CD4-positive, alpha-beta T cell (primary cell): ENCODE measurements at regions not wholly inside any gene's neighbourhood (a gene's known extent, or its start where the extent isn't known, plus 50 kb on each side); places are given as distances from the start of the nearest gene placed in this dataset.

Experiments
- ATAC-seq: fragments of 200-7000 bp; cut with Tn5 transposase; one replicate; pipeline ENCODE4 v1.10.0; 2022; ENCODE audit warnings: mild to moderate bottlenecking; ENCODE audit not compliant: poor library complexity
- CTCF ChIA-PET: fragments of 350-600 bp; sonication (Branson Sonifier 250); formaldehyde crosslinking; loops from one replicate; lab custom pipeline; 2021; ENCODE audit warnings: antibody characterized with exemption, inconsistent platforms; lab: Charles Lee
- POLR2A ChIA-PET: fragments of 350-600 bp; sonication (Branson Sonifier 250); formaldehyde crosslinking; loops from one replicate; lab custom pipeline; 2021; ENCODE audit warnings: antibody characterized with exemption, inconsistent platforms; lab: Charles Lee
- DNase-seq, 14 experiments: peaks; one replicate each; pipeline ENCODE4 v3.0.0-alpha.2; 2013 to 2020; ENCODE audit warnings: mixed read lengths in 2 of 14
- H3K27ac ChIP-seq, 2 donors: one replicate each; pipeline versions ENCODE4 v1.5.1 to v1.7.0; 2013; ENCODE audit warnings: low read length in 2 of 2, low read depth in 1 of 2, mild to moderate bottlenecking in 1 of 2
- H3K27me3 ChIP-seq, 2 experiments: 1 replicate in 1 of 2; 2 replicates in 1 of 2; pipeline versions ENCODE4 v1.6.1 to v1.7.0; 2013; ENCODE audit warnings: low read length in 2 of 2, control low read depth in 1 of 2, mild to moderate bottlenecking in 1 of 2, moderate library complexity in 1 of 2; ENCODE audit not compliant: insufficient read depth in 2 of 2, control insufficient read depth in 1 of 2
- H3K36me3 ChIP-seq: one replicate; pipeline ENCODE4 v1.6.1; 2013; ENCODE audit warnings: low read length, control low read depth; ENCODE audit not compliant: insufficient read depth
- H3K4me1 ChIP-seq: one replicate; pipeline ENCODE4 v1.6.1; 2013; ENCODE audit warnings: low read length, control low read depth; ENCODE audit not compliant: insufficient read depth
- H3K4me3 ChIP-seq: one replicate; pipeline ENCODE4 v1.5.1; 2013; ENCODE audit warnings: mild to moderate bottlenecking, low read length, moderate library complexity
- H3K9me3 ChIP-seq, 2 experiments: 1 replicate in 1 of 2; 2 replicates in 1 of 2; pipeline versions ENCODE4 v1.6.1 to v1.7.0; 2013; ENCODE audit warnings: low read length in 2 of 2, mild to moderate bottlenecking in 2 of 2, control low read depth in 1 of 2, moderate library complexity in 1 of 2; ENCODE audit not compliant: control insufficient read depth in 1 of 2, insufficient read depth in 1 of 2
- H3K27ac Mint-ChIP-seq: one replicate; pipeline ENCODE4 v1.8.0; 2020; ENCODE audit warnings: mixed read lengths
- H3K27me3 Mint-ChIP-seq: one replicate; pipeline ENCODE4 v1.8.0; 2021; ENCODE audit warnings: mixed read lengths
- H3K36me3 Mint-ChIP-seq: one replicate; pipeline ENCODE4 v1.8.0; 2021; ENCODE audit warnings: low read depth, mixed read lengths
- H3K4me1 Mint-ChIP-seq: one replicate; pipeline ENCODE4 v1.8.0; 2021; ENCODE audit warnings: low read depth, mixed read lengths
- H3K4me3 Mint-ChIP-seq: one replicate; pipeline ENCODE4 v1.8.0; 2020; ENCODE audit warnings: mild to moderate bottlenecking, mixed read lengths
- H3K9me3 Mint-ChIP-seq: one replicate; pipeline ENCODE4 v1.8.0; 2020; ENCODE audit warnings: mixed read lengths
- intact Hi-C, 2 experiments: fragments of 100-400 bp; cut with DNase I in 1 of 2; cut with micrococcal nuclease in 1 of 2; formaldehyde crosslinking; loops; one replicate each; pipeline versions ENCODE4 v1.15.1 to v1.9.0; 2023 to 2025; cut with DNase I, micrococcal nuclease
- TF ChIP-seq, protein P1 (sequence below): fragments of 200-600 bp; IDR thresholded peaks from one replicate; pipeline ENCODE4 v1.8.0; 2022; ENCODE audit warnings: antibody characterized with exemption, mild to moderate bottlenecking

DNA sequence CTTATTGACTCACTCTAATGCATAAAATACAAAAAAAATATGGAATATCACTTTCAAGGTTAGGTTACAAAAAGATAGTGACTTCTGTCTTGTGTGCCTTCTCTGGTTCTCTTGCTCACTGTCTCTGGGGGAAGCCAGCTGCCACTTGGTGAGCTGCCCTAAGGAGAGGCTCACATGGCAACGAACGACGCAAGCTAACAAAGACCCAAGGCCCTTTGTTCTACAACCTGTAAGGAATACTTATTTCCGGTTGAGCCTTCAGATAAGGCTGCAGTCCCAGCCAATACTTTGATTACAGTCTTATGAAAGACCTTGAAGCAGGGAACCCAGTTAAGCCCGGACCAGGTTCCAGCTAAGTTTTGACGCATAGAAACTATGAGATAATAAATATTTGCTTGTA, 242.4 kb upstream of the TBX3 start:
- no peaks in the 10 kb centered on the region for H3K36me3 Mint-ChIP-seq
- ChIA-PET POLR2A (no interaction called here), CTCF (no interaction called here)
- H3K9me3 Mint-ChIP-seq = peaks cover 11% of the 10 kb centered on the region
- Histone ChIP-seq H3K36me3 (no peaks in the 10 kb centered on the region), H3K27me3 (no peaks in the 10 kb centered on the region), H3K9me3 (peaks cover 0 to 9% of the 10 kb centered on the region in 2 experiments), H3K4me3 (no peak overlapping the region), H3K4me1 (no peaks in the 10 kb centered on the region), H3K27ac (no peak overlapping the region)
- TF ChIP-seq, protein P1, sequence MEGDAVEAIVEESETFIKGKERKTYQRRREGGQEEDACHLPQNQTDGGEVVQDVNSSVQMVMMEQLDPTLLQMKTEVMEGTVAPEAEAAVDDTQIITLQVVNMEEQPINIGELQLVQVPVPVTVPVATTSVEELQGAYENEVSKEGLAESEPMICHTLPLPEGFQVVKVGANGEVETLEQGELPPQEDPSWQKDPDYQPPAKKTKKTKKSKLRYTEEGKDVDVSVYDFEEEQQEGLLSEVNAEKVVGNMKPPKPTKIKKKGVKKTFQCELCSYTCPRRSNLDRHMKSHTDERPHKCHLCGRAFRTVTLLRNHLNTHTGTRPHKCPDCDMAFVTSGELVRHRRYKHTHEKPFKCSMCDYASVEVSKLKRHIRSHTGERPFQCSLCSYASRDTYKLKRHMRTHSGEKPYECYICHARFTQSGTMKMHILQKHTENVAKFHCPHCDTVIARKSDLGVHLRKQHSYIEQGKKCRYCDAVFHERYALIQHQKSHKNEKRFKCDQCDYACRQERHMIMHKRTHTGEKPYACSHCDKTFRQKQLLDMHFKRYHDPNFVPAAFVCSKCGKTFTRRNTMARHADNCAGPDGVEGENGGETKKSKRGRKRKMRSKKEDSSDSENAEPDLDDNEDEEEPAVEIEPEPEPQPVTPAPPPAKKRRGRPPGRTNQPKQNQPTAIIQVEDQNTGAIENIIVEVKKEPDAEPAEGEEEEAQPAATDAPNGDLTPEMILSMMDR = no peak
- H3K4me3 Mint-ChIP-seq = no peak overlapping the region
- H3K27ac Mint-ChIP-seq = no peak overlapping the region
- H3K27me3 Mint-ChIP-seq = no peaks in the 10 kb centered on the region
- no peaks in the 10 kb centered on the region for H3K4me1 Mint-ChIP-seq
- intact Hi-C loops = no loop called here
- DNase-seq = no peak
- no peak for ATAC-seq

DNA sequence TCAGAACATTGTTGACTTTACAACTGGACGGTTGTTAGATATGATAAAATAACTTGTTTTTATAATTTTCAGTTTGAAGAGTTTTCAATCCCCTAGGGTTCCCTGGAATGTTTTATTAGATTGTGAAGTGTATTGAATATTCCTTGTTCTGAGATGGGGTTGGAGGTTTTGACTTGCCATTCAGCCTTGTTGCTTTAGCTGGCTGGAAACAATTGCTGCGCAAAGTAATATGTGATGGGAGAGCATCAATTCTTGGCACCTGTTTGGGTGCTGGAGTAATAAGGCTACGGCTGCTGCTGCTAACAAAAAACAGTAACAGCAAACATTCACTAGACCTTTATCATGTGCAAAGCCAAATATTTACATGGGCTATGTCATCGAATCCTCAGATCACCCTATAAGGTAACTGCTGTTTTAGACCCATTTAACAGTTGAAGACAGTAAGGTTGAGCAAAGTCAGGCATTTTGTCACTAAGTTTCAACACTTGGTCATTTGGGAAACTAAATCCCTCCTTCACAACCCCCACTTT, 241.0 kb upstream of the TBX3 start:
- ChIA-PET POLR2A (no interaction called here), CTCF (no interaction called here)
- Mint-ChIP-seq H3K36me3 (no peaks in the 10 kb centered on the region), H3K27me3 (no peaks in the 10 kb centered on the region), H3K4me1 (no peaks in the 10 kb centered on the region), H3K9me3 (peaks cover 5% of the 10 kb centered on the region), H3K27ac (no peak overlapping the region), H3K4me3 (no peak overlapping the region)
- no peaks in the 10 kb centered on the region for H3K4me1 ChIP-seq
- no peaks in the 10 kb centered on the region for H3K36me3 ChIP-seq
- intact Hi-C loops = no loop called here
- no peaks in the 10 kb centered on the region for H3K27me3 ChIP-seq
- ATAC-seq (no peak), DNase-seq (no peak)
- H3K9me3 ChIP-seq = peaks cover 0 to 4% of the 10 kb centered on the region in 2 experiments
- H3K27ac ChIP-seq = no peak overlapping the region
- H3K4me3 ChIP-seq = no peak overlapping the region
- TF ChIP-seq, protein P1 = no peak

- ATAC-seq (no peak), DNase-seq (no peak)
- Histone ChIP-seq H3K27me3 (no peaks in the 10 kb centered on the region), H3K36me3 (no peaks in the 10 kb centered on the region), H3K9me3 (peaks cover 0 to 4% of the 10 kb centered on the region in 2 experiments), H3K4me3 (no peak overlapping the region), H3K4me1 (no peaks in the 10 kb centered on the region), H3K27ac (no peak overlapping the region)
- Mint-ChIP-seq H3K9me3 (peaks cover 6% of the 10 kb centered on the region), H3K4me3 (no peak overlapping the region), H3K27ac (no peak overlapping the region), H3K36me3 (no peaks in the 10 kb centered on the region), H3K27me3 (no peaks in the 10 kb centered on the region), H3K4me1 (no peaks in the 10 kb centered on the region)
- intact Hi-C loops = no loop called here
- ChIA-PET CTCF (no interaction called here), POLR2A (no interaction called here)
- TF ChIP-seq, protein P1 = no peak
These were observed 237.8 kb upstream of the TBX3 start for GRCh38 chr12:114921781-114922180.
